Stimulated activated CD8-positive, alpha-beta memory T cell treated with anti-CD3 and anti-CD28 coated beads, Interleukin-2, amount 100 ng/mL, for 1 hour (primary cell): ENCODE measurements at regions not wholly inside any gene's neighbourhood (a gene's known extent, or its start where the extent isn't known, plus 50 kb on each side); places are given as distances from the start of the nearest gene placed in this dataset.
"Not testable (repeated sequence)": the region's sequence is repeated elsewhere in the genome, so short reads cannot be mapped to it uniquely, and the experiment has no call there.

ENCODE experiments used
- DNase-seq, 2 donors: peaks; one replicate each; pipeline ENCODE4 v3.0.0-alpha.2; 2020; ENCODE audit warnings: low read depth in 2 of 2

- DNase-seq: no peak
Observed at GRCh38 chr6:12509060-12509459, 207.5 kb upstream of the PHACTR1 start.

GRCh38 chr6:12516070-12516469, 200.5 kb upstream of the PHACTR1 start:
- DNase-seq: no peak

DNA sequence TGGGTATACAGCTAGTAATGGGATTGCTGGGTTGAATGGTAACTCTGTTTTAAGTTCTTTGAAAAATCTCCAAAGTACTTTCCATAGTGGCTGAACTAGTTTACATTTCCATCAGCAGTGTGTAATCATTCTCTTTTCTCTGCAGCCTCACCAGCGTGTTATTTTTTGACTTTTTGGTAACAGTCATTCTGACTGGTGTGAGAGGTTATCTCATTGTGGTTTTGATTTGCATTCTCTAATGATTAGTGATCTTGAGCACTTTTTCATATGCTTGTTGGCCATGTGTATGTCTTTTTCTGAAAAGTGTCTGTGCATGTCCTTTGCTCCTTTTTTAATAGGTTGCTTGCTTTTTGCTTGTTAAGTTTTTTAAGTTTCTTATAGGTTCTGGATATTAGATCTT, 194.2 kb upstream of the PHACTR1 start:
- DNase-seq: no peak

DNA sequence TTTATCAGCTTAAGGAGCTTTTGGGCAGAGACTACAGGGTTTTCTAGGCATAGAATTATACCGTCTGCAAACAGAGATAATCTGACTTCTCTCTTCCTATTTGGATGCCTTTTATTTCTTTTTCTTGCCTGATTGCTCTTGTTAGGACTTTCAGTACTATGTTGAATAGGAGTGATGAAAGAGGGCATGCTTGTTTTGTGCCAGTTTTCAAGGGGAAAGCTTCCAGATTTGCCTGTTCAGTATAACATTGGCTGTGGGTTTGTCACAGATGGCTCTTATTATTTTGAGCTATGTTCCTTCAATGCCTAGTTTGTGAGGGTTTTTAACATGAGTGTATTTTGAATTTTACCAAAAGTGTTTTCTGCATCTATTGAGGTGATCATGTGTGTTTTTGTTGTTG, 192.8 kb upstream of the PHACTR1 start:
- no peak for DNase-seq

DNA sequence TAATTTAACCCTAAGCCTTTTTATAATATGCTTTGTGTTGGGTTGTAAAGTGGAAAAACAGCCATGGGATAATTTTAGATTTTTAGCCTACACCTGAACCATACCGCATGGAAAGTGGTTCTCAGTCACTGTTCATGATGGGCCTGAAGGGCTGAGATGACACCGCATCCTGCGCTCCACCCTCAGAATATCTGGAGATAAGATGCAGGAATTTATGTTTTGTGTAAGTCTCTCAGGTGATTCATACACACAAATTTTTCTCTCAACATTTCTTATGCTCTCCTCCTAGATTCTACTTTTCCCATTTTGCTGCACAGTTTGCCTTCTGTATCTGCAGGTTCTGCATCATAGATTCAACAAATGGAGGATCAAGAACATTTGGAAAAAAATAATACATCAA, 191.3 kb upstream of the PHACTR1 start:
- no peak for DNase-seq

GRCh38 chr6:12527339-12527738, 189.2 kb upstream of the PHACTR1 start:
- no peak for DNase-seq

GRCh38 chr6:12528136-12528535, 188.4 kb upstream of the PHACTR1 start:
- DNase-seq: no peak

DNA sequence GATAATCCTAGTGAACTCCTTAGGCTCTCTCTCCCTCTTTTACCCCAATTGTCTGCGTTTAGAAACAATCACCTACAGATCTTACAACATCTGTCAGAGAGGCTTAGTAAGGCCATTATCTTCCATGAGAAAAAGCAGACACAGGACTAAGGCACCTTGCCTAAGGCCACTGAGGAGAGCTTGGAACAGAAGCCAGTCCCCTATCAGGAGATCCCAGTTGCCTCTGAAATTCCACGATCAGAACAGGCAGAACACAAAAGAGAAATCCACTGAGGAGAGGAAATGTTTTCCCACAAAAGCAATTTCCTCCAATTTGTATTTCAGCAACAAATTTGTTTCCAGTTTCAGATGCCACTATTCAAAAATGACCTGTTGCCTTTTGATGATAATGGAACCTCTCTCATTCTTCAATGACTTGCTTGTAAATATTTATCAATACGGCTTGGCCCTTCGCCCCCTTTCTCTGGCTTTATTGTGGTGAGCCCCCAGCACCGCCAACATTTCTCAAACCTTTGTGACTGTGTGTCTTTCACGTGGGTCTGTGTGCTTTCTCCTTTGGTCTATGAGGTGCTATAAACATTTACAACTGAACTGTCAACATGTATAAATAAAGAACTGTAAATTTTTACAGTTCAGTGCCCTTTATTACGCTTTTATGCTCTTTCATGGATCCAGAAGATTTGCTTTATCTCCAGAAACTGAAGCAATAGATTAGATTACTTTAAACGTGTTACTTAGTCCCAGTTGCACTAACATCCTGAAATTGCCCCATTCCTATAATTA, 187.8 kb upstream of the PHACTR1 start:
- DNase-seq: no peak

GRCh38 chr6:12529364-12530019, 187.1 kb upstream of the PHACTR1 start:
- DNase-seq: no peak

DNA sequence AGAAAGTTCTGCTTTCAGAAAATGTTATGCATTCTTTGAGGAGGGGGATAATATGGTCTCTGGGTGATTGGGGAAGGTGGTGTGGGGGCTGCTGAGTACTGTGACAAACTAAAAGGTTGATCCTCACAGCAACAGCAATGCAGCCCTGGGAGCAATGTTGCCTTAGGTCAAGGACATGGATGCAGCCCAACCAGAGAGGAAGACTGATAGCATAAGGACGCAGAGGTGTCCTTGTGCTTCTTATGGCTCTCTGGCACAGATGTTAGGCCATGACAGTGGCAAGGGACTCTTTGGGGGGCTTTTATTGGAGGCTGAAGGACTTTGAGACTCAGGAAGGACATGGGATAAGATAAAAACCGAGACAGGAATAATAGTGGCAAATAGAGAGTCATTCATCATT, 186.2 kb upstream of the PHACTR1 start:
- DNase-seq: no peak

DNA sequence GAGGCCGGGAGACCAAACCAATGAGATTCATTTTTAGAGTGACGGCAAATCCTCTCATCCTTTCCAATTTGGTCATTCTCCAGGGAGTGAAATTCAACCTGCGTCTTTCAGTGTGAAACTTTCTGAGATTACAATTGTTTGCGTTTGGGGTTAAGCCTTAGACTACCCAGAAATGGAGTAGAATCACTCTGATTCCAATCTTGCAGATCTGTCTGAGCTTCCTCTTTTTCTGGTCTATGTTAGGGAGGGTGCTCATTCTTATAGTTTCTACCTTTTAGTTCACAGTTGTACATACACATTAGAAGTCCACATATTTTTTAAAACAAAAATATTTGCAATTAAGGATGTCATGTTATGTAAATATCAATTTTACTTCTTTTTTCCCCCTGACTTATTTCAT, 183.0 kb upstream of the PHACTR1 start:
- no peak for DNase-seq

GRCh38 chr6:12534069-12534853, 182.3 kb upstream of the PHACTR1 start:
- DNase-seq: no peak

GRCh38 chr6:12535586-12536314, 180.8 kb upstream of the PHACTR1 start:
- DNase-seq: no peak

GRCh38 chr6:12536416-12536815, 180.2 kb upstream of the PHACTR1 start:
- DNase-seq: no peak

DNA sequence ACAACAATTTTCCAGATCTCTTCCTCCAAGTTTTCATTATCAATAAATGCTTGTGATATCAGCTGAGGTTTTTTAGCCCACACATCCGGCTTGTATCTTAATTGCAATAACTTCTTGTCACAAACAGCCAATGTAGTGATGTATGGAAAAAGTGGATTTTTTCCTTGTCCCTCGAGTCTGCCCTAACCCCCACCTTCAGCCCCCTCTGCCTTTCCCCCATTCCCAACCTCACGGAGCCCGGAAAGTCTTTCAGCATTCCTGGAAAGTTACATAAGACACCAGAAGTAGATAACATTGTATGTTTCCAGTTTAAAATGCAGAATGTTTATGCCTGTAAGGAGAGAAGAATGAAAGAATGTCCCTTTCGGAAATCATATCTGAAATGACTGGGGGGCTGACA, 179.2 kb upstream of the PHACTR1 start:
- DNase-seq: no peak

- DNase-seq: no peak
Observed at GRCh38 chr6:12538881-12539357, 177.6 kb upstream of the PHACTR1 start.

GRCh38 chr6:12542319-12543115, 174.1 kb upstream of the PHACTR1 start:
- DNase-seq: not testable (repeated sequence)

DNA sequence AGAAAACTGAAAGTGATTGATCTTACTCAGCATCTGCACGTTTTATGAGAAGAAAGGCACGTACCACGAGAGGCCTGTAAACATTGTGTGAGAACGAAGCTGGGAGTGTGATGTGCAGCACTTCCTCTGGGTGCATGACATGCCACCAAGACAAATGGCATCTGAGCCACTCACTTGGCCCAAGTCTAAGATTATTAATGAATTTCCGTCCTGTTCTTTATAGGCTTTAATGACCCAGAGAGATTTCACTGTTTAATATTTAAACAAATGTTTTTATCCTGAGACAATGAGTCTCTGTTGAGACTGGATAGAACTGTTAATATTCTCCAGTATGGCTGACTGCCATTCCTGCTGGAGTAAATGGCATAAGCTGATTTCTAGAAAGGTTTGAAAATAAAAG, 172.6 kb upstream of the PHACTR1 start:
- no peak for DNase-seq

DNA sequence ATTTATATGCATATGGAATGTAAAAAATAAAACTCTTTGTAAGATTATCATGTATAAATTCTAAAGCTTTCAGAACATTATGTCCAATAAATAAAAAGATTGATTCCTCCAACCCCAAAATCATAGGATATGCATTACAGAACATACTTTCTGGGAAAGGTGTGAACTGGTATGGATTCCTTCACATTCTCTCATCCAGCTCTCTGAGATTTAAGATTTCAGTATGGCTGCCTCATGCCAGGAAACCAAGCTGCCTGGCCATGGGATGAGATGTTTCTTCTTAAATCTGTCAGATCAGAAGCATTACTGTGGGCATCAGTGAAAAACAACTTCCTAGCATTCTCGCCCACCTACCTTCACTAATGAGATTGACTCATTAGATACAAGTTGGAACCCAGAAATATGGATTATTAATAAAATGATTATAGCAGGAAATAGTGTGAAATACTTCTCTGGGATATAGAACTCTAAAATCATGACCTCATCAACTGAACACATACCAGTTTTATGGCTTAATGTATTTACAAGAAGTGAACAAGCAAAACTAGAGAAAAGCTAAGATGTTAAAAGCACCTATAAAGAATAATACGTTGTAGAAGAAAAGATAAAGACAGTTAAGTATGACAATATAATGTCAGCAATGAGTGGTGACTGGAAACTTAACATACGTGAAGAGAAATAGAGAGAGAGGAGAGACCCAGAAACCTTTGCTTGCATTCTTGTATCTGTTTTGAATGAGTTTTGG, 171.6 kb upstream of the PHACTR1 start:
- no peak for DNase-seq
